IPS-20b (cell line): ENCODE measurements at regions not wholly inside any gene's neighbourhood (a gene's known extent, or its start where the extent isn't known, plus 50 kb on each side); places are given as distances from the start of the nearest gene placed in this dataset.
"Not testable (repeated sequence)": the region's sequence is repeated elsewhere in the genome, so short reads cannot be mapped to it uniquely, and the experiment has no call there.

Experiments used
- H3K27ac ChIP-seq: one replicate; pipeline ENCODE4 v1.5.1; 2013; ENCODE audit warnings: low read length
- H3K27me3 ChIP-seq: 2 replicates; pipeline ENCODE4 v1.6.1; 2013; ENCODE audit warnings: mild to moderate bottlenecking, low read length, inconsistent platforms; ENCODE audit not compliant: insufficient read depth
- H3K36me3 ChIP-seq: 2 replicates; pipeline ENCODE4 v1.6.1; 2013; ENCODE audit warnings: low read depth, mild to moderate bottlenecking, inconsistent platforms, low read length, moderate library complexity; ENCODE audit not compliant: insufficient read depth
- H3K4me1 ChIP-seq: 2 replicates; pipeline ENCODE4 v1.6.1; 2013; ENCODE audit warnings: mild to moderate bottlenecking, control low read depth, inconsistent platforms, low read length, moderate library complexity; ENCODE audit not compliant: insufficient read depth
- H3K4me3 ChIP-seq: 2 replicates; pipeline ENCODE4 v1.5.1; 2013; ENCODE audit warnings: mild to moderate bottlenecking, low read length, inconsistent platforms
- H3K9ac ChIP-seq: 2 replicates; pipeline ENCODE4 v1.6.1; 2013; ENCODE audit warnings: low read depth, mild to moderate bottlenecking, inconsistent platforms, low read length, moderate library complexity
- H3K9me3 ChIP-seq: 2 replicates; pipeline ENCODE4 v1.6.1; 2013; ENCODE audit warnings: mild to moderate bottlenecking, low read depth, low read length, inconsistent platforms; ENCODE audit not compliant: insufficient read depth

DNA sequence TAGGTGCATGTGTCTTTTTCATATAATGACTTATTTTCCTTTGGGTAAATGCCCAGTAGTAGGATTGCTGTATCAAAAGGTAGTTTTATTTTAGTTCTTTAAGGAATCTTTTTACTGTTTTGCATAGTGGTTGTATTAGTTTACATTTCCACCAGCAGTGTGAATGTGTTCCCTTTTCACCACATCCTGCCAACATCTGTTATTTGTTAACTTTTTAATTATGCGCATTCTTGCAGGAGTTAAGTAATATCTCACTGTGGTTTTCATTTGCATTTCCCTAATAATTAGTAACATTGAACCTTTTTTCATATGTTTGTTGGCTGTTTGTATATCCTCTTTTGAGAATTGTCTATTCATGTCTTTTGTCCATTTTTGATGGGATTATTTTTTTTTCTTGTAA, 1761.9 kb downstream of the PLA2G4A start:
- no peak overlapping the region for H3K27ac ChIP-seq
- no peak overlapping the region for H3K9ac ChIP-seq
- H3K9me3 ChIP-seq, result no peaks in the 10 kb centered on the region
- H3K4me3 ChIP-seq, result no peak overlapping the region
- H3K4me1 ChIP-seq, result no peaks in the 10 kb centered on the region
- H3K36me3 ChIP-seq, result no peaks in the 10 kb centered on the region
- H3K27me3 ChIP-seq, result no peaks in the 10 kb centered on the region

DNA sequence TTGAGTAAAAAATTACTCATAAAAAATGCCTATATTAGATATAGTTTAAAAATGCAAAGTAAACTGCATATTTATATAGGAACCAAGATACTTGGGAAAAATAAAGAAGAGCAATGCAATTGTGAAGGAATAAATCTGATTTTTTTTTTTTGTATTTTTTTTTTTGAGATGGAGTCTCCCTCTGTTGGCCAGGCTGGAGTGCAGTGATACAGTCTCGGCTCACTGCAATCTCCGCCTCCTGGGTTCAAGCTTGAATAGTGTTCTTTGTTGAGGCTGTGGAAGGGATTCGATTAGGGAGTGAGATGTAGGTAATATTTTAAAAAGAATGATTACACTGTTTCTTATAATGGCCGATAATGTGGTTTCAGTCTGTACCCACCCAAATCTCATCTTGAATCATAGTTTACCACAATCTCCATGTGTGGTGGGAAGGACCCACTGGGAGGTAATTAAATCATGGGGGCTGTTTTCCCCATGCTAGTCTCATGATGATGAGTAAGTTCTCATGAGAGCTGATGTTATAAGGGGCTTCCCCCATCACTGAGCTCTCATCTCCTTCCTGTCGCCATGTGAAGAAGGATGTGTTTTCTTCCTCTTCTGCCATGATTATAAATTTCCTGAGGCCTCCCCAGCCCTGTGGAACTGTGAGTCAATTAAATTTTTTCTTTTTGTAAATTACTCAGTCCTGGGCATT, 1765.9 kb downstream of the PLA2G4A start:
- Histone ChIP-seq H3K9ac (no peak overlapping the region), H3K27ac (no peak overlapping the region), H3K4me1 (no peaks in the 10 kb centered on the region), H3K36me3 (no peaks in the 10 kb centered on the region), H3K27me3 (no peaks in the 10 kb centered on the region), H3K4me3 (no peak overlapping the region), H3K9me3 (no peaks in the 10 kb centered on the region)

DNA sequence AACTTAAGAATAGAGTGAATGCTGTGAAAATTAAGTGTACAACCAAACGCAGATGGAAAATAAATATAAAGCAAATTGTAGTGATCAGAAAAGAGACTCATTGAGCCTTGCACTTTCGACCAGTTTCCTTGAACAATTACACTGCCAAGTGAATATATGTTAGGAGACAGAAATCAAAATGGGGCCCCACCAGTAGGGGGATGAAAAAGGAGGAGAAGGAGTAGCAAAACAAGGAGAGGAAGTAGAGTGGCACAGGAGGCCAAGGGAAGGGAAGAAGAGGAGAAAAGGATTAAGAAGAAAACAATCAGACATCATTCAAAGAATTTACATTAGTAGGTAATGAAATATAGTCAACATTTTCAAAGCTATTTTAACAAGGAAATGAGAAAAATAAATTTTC, 1770.6 kb downstream of the PLA2G4A start:
- Histone ChIP-seq H3K27ac (no peak overlapping the region), H3K36me3 (no peaks in the 10 kb centered on the region), H3K9ac (no peak overlapping the region), H3K9me3 (no peaks in the 10 kb centered on the region), H3K4me3 (no peak overlapping the region), H3K27me3 (no peaks in the 10 kb centered on the region), H3K4me1 (no peaks in the 10 kb centered on the region)

DNA sequence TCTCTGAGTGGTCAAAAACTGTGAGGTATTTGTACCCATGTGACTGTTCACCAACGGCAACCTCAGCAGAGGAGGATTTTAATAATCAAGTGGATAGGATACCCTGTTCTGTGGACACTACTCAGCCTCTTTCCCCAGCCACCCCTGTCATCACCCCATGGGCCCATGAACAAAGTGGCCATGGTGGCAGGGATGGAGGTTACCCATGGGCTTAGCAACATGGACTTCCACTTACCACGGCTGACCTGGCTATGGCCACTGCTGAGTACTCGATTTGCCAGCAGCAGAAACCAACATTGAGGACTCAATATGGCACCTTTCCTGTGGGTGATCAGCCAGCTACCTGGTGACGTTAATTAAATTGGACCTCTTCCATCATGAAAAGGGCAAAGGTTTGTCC, 1782.7 kb downstream of the PLA2G4A start:
- H3K27ac ChIP-seq, result no peak overlapping the region
- no peaks in the 10 kb centered on the region for H3K27me3 ChIP-seq
- no peak overlapping the region for H3K4me3 ChIP-seq
- H3K9me3 ChIP-seq, result no peaks in the 10 kb centered on the region; the same call in 1 of the 2 replicates
- H3K9ac ChIP-seq, result no peak overlapping the region
- no peaks in the 10 kb centered on the region for H3K36me3 ChIP-seq
- H3K4me1 ChIP-seq, result no peaks in the 10 kb centered on the region

DNA sequence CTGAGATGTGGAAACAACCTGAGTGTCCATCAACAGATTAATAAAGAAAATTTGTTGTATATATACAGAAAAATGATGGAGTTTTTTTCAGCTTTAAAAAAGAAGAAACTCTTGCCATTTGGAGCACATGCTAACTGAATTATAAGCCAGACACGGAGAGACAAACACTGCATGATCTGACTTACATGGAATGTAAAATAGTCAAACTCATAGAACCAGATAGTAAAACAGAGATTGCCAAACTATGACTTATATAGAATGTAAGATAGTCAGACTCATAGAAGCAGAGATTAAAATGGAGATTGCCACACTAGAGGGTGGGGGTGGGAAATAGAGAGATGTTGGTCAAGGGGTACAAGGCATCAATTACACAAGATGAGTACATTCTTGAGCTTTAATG, 1786.6 kb downstream of the PLA2G4A start:
- Histone ChIP-seq H3K27me3 (no peaks in the 10 kb centered on the region), H3K9ac (no peak overlapping the region), H3K4me1 (no peaks in the 10 kb centered on the region), H3K4me3 (no peak overlapping the region), H3K36me3 (no peaks in the 10 kb centered on the region), H3K27ac (no peak overlapping the region), H3K9me3 (no peaks in the 10 kb centered on the region; the same call in 1 of the 2 replicates)

DNA sequence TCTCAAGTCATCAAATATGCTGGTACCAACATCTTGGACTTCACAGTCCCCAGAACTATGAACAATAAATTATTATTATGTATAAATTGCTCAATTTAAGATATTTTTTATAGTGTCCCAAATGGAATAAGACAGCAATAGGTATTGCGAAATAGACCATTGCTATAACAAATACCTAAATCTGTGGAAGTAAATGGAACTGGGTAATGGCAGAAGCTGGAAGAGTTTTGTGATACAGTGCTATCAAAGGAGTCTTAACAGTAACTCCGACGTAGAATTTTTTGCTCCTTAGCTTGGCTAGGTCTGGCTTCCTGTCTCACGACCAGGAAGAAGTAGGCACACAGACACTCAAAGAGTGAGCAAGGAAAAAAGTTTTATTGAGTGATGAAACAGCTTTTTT, 1791.5 kb downstream of the PLA2G4A start:
- H3K27ac ChIP-seq, result no peak overlapping the region
- H3K9me3 ChIP-seq, result no peaks in the 10 kb centered on the region
- H3K27me3 ChIP-seq, result no peaks in the 10 kb centered on the region
- H3K4me1 ChIP-seq, result no peaks in the 10 kb centered on the region
- H3K9ac ChIP-seq, result no peak overlapping the region
- H3K36me3 ChIP-seq, result no peaks in the 10 kb centered on the region
- H3K4me3 ChIP-seq, result no peak overlapping the region

DNA sequence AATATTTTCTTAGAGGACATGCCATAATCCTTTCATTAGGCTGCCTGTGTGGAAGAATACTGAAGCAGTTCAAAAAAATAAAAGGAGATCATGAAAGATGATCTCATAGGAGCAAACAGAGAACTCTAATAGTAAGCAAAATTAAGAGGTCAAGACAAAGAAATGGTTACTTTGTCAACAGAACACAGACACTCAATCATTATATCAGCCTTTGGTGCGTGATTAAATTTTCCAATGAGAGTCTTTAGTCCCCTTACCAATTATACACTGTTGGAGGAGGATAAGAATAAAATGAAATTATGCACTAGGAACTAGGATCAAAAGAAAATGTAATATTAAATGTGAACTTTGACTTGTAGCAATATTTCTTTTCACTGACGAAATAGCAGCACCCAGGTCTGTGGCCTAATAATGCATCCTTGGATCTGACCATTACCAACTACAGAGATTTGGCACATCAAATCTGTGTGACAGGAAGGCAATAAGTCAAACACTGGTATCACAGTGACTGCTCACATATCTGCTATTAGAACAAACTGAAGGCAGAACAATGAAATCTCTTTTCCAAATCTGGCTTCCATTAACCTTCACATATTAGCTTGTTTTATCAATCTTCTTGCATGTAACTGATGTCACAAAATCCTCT, 1812.9 kb downstream of the PLA2G4A start:
- H3K36me3 ChIP-seq, result no peaks in the 10 kb centered on the region
- H3K9ac ChIP-seq, result no peak overlapping the region
- no peaks in the 10 kb centered on the region for H3K9me3 ChIP-seq
- no peaks in the 10 kb centered on the region for H3K4me1 ChIP-seq
- H3K4me3 ChIP-seq, result no peak overlapping the region
- H3K27ac ChIP-seq, result no peak overlapping the region
- no peaks in the 10 kb centered on the region for H3K27me3 ChIP-seq

DNA sequence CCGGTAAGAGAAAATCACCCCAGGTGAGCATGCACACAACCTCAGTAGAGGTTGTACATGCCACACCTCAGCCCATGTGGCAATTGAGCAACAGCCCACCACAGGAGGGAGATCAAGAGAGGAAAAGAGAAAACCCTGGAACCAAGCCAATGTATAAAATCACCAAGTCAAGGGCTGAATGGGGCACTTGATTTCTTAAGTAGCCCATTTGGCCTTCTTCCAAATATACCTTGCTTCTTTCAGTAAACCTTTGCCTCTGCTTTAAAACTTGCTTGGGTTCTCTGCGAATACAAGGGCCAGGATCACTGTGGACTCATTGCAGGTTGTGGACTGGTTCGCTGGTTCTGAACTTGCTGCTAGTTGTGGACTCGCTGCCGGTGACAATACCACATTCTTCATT, 1814.0 kb downstream of the PLA2G4A start:
- no peaks in the 10 kb centered on the region for H3K4me1 ChIP-seq
- no peaks in the 10 kb centered on the region for H3K27me3 ChIP-seq
- H3K36me3 ChIP-seq, result no peaks in the 10 kb centered on the region
- H3K27ac ChIP-seq, result no peak overlapping the region
- no peak overlapping the region for H3K4me3 ChIP-seq
- no peaks in the 10 kb centered on the region for H3K9me3 ChIP-seq
- no peak overlapping the region for H3K9ac ChIP-seq

DNA sequence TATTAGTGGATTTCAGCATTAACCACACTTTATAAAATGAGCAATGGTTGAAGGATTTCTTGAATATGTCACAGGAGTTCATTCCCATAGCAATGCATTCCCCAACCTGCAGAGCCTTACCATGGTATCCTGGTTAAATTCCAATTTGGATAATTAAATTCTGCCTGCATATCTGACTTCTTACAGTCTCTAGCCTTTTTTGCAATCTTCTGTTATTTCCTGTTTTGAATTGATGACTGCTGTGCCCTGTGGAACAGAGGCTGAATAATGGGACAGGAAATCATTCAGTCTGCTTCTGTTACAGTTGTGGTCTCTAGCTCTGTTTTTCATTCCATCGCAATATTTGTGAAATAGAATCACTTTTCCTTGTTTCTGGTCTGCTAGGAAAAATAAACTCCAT, 1823.9 kb downstream of the PLA2G4A start:
- Histone ChIP-seq H3K27me3 (no peaks in the 10 kb centered on the region), H3K4me1 (no peaks in the 10 kb centered on the region)

DNA sequence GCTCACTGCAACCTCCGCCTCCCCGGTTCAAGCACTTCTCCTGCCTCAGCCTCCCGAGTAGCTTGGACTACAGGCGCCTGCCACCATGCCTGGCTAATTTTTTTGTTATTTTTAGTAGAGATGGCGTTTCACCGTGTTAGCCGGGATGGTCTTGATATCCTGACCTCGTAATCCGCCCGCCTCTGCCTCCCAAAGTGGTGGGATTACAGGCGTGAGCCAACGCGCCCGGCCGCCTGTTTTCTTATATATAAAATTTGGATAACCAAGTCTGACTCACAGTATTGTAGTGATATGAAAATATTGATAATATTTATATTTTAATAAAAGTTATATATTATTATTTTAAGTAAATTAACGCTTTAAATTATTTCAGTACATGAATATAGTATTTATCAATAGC, 1821.7 kb downstream of the BRINP3 start:
- H3K9me3 ChIP-seq, H3K4me1 ChIP-seq, H3K27ac ChIP-seq, H3K4me3 ChIP-seq, H3K9ac ChIP-seq, H3K36me3 ChIP-seq, H3K27me3 ChIP-seq: not testable (repeated sequence)

More for the DNA sequence above, 1823.9 kb downstream of the PLA2G4A start:
- Histone ChIP-seq H3K36me3 (no peaks in the 10 kb centered on the region), H3K27ac (no peak overlapping the region), H3K4me3 (no peak overlapping the region), H3K9me3 (no peaks in the 10 kb centered on the region), H3K9ac (no peak overlapping the region)

DNA sequence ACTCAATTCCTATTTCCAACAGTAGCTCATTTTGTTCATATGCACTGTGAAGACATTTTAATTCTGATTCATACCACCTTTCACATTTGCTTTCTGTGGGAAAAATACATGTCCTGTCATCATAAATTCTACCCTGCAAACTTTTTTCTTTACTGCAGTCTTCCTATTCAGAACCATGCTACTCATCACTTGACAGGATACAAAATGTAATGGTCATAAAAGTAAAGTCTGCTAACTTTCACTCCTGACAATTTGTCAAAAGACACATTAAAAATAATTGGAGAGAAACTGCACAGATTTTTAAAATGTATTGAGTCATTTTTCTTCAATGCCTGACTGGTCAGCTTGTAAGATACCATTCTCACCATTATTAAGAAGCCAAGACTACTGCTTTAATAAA, 1817.1 kb downstream of the BRINP3 start:
- H3K4me1 ChIP-seq, result no peaks in the 10 kb centered on the region
- H3K27me3 ChIP-seq, result no peaks in the 10 kb centered on the region
- no peak overlapping the region for H3K27ac ChIP-seq
- H3K9ac ChIP-seq, result no peak overlapping the region
- H3K36me3 ChIP-seq, result no peaks in the 10 kb centered on the region
- no peak overlapping the region for H3K4me3 ChIP-seq
- H3K9me3 ChIP-seq, result no peaks in the 10 kb centered on the region

DNA sequence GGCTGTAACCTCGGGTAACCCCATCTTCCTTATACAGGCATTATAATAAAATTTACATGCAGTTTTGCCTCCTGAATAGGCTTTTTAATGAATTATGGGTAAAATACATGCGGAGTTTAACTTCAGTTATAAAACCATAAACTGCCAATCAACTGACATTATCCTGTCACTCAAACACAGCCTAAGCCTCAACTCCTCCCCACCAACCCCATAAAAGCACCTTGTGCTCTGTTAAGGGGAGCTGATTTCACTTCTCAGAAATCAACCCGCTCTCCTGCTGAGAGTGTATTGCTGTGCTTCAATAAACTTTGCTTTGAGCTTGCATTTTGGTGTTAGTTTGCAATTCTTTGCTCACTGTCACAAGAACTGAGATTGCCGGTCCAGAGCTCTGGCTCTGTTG, 1812.2 kb downstream of the BRINP3 start:
- Histone ChIP-seq H3K4me3 (no peak overlapping the region), H3K27me3 (no peaks in the 10 kb centered on the region), H3K9me3 (no peaks in the 10 kb centered on the region), H3K4me1 (peaks cover 10% of the 10 kb centered on the region; the same call in 1 of the 2 replicates), H3K9ac (no peak overlapping the region), H3K27ac (no peak overlapping the region), H3K36me3 (no peaks in the 10 kb centered on the region)
